GM23338 (cell line): ENCODE measurements at regions not wholly inside any gene's neighbourhood (a gene's known extent, or its start where the extent isn't known, plus 50 kb on each side); places are given as distances from the start of the nearest gene placed in this dataset.

ENCODE experiments used
- ATAC-seq: fragments of 200-7000 bp; cut with Tn5 transposase; 3 replicates; pipeline ENCODE4 v1.9.1; 2020
- DNase-seq: peaks from one replicate; pipeline ENCODE4 v3.0.0-alpha.2; 2015; ENCODE audit warnings: low spot score
- H2AFZ ChIP-seq: fragments of 200-600 bp; sonication (generic); 2 replicates; pipeline ENCODE4 v1.8.0; 2016; ENCODE audit warnings: antibody characterized with exemption, mild to moderate bottlenecking, moderate library complexity
- H3F3A ChIP-seq: fragments of 200-600 bp; sonication (generic); replicated peaks from 2 replicates; pipeline ENCODE4 v1.8.0; 2017; ENCODE audit warnings: antibody characterized with exemption, mixed run types, low read depth
- H3K27ac ChIP-seq: fragments of 200-600 bp; sonication (generic); 2 replicates; pipeline ENCODE4 v1.6.1; 2016; ENCODE audit warnings: low read depth
- H3K27me3 ChIP-seq: fragments of 200-600 bp; sonication (generic); 2 replicates; pipeline ENCODE4 v1.8.0; 2016; ENCODE audit warnings: mild to moderate bottlenecking, mixed run types, moderate library complexity; ENCODE audit not compliant: insufficient read depth
- H3K36me3 ChIP-seq: fragments of 200-600 bp; sonication (generic); 2 replicates; pipeline ENCODE4 v1.8.0; 2016; ENCODE audit warnings: mild to moderate bottlenecking; ENCODE audit not compliant: insufficient read depth
- H3K4me1 ChIP-seq: fragments of 200-600 bp; sonication (generic); 2 replicates; pipeline ENCODE4 v1.8.0; 2016; ENCODE audit warnings: mild to moderate bottlenecking, moderate library complexity; ENCODE audit not compliant: insufficient read depth
- H3K4me2 ChIP-seq: fragments of 200-600 bp; sonication (generic); 2 replicates; pipeline ENCODE4 v1.7.1; 2017; ENCODE audit warnings: mixed run types
- H3K4me3 ChIP-seq: fragments of 200-600 bp; sonication (generic); 2 replicates; pipeline ENCODE4 v1.6.1; 2016; ENCODE audit warnings: mixed run types
- H3K79me2 ChIP-seq: fragments of 200-600 bp; sonication (generic); replicated peaks from 2 replicates; pipeline ENCODE4 v1.8.0; 2017; ENCODE audit warnings: mild to moderate bottlenecking; ENCODE audit not compliant: insufficient read depth
- H3K9me2 ChIP-seq: fragments of 200-600 bp; sonication (generic); 2 replicates; pipeline ENCODE4 v1.8.0; 2017; ENCODE audit not compliant: insufficient read depth
- H4K20me1 ChIP-seq: fragments of 200-600 bp; sonication (generic); replicated peaks from 2 replicates; pipeline ENCODE4 v1.8.0; 2017; ENCODE audit warnings: mild to moderate bottlenecking; ENCODE audit not compliant: insufficient read depth
- H3K27ac Mint-ChIP-seq: 2 replicates; pipeline ENCODE4 v1.8.0; 2020; ENCODE audit warnings: inconsistent platforms, mild to moderate bottlenecking, moderate library complexity, mixed read lengths
- H3K27me3 Mint-ChIP-seq: 3 replicates; pipeline ENCODE4 v1.8.0; 2022; ENCODE audit warnings: low read depth, mild to moderate bottlenecking, moderate library complexity, mixed read lengths, inconsistent platforms; ENCODE audit not compliant: insufficient read depth, poor library complexity
- H3K36me3 Mint-ChIP-seq: 3 replicates; pipeline ENCODE4 v1.8.0; 2021; ENCODE audit warnings: low read depth, mild to moderate bottlenecking, inconsistent platforms, moderate library complexity, mixed read lengths
- H3K4me1 Mint-ChIP-seq: 3 replicates; pipeline ENCODE4 v1.8.0; 2020; ENCODE audit warnings: mild to moderate bottlenecking, inconsistent platforms, mixed read lengths
- H3K4me3 Mint-ChIP-seq: 3 replicates; pipeline ENCODE4 v1.8.0; 2021; ENCODE audit warnings: moderate library complexity, mild to moderate bottlenecking, inconsistent platforms, mixed read lengths
- H3K9me3 Mint-ChIP-seq: 3 replicates; pipeline ENCODE4 v1.8.0; 2020; ENCODE audit warnings: moderate library complexity, mild to moderate bottlenecking, inconsistent platforms, mixed read lengths
- CREB1 ChIP-seq: fragments of 250-450 bp; sonication (Bioruptor Pico); IDR thresholded peaks from 2 replicates; pipeline ENCODE4 v1.5.0; 2020; ENCODE audit warnings: low read depth, mild to moderate bottlenecking, moderate library complexity
- CTCF ChIP-seq, 2 experiments: fragments of 200-600 bp in 1 of 2; sonication (generic) in 1 of 2; conservative IDR thresholded peaks; 2 replicates each; pipeline versions ENCODE4 v1.5.1 to v1.6.1; 2016 to 2017; ENCODE audit warnings: antibody characterized with exemption in 2 of 2, low read depth in 2 of 2, mild to moderate bottlenecking in 2 of 2, moderate library complexity in 1 of 2
- ETS1 ChIP-seq: IDR thresholded peaks from 2 replicates; pipeline ENCODE4 v1.6.1; 2016; ENCODE audit warnings: antibody characterized with exemption
- EZH2 ChIP-seq: fragments of 200-600 bp; sonication (generic); IDR thresholded peaks from one replicate; pipeline ENCODE4 v1.8.0; 2017; ENCODE audit warnings: antibody characterized with exemption, mild to moderate bottlenecking, low read depth; ENCODE audit not compliant: unreplicated experiment
- EZH2phosphoT487 ChIP-seq: fragments of 200-600 bp; sonication (generic); IDR thresholded peaks from one replicate; pipeline ENCODE4 v1.8.1; 2018; ENCODE audit warnings: antibody characterized with exemption; ENCODE audit not compliant: unreplicated experiment
- JUNB ChIP-seq: IDR thresholded peaks from one replicate; pipeline ENCODE4 v1.6.1; 2016; ENCODE audit warnings: antibody characterized with exemption; ENCODE audit not compliant: unreplicated experiment
- NANOG ChIP-seq: IDR thresholded peaks from 2 replicates; pipeline ENCODE4 v1.6.1; 2016; ENCODE audit warnings: antibody characterized with exemption, borderline replicate concordance
- POLR2AphosphoS5 ChIP-seq: IDR thresholded peaks from 2 replicates; pipeline ENCODE4 v1.6.1; 2016; ENCODE audit warnings: antibody characterized with exemption, low read depth
- REST ChIP-seq: IDR thresholded peaks from one replicate; pipeline ENCODE4 v1.6.1; 2018; ENCODE audit warnings: antibody characterized with exemption; ENCODE audit not compliant: unreplicated experiment
- STAT1 ChIP-seq: IDR thresholded peaks from one replicate; pipeline ENCODE4 v1.6.1; 2016; ENCODE audit warnings: antibody characterized with exemption; ENCODE audit not compliant: unreplicated experiment
- ZNF114 ChIP-seq: fragments of 250-450 bp; sonication (Bioruptor Pico); IDR thresholded peaks from 2 replicates; pipeline ENCODE4 v1.5.0; 2020; ENCODE audit warnings: mild to moderate bottlenecking, moderate library complexity
- ZNF331 ChIP-seq: fragments of 250-450 bp; sonication (Bioruptor Pico); IDR thresholded peaks from 2 replicates; pipeline ENCODE4 v1.5.0; 2020; ENCODE audit warnings: low read depth, mild to moderate bottlenecking, moderate library complexity
- ZNF462 ChIP-seq: fragments of 250-450 bp; sonication (Bioruptor Pico); IDR thresholded peaks from 2 replicates; pipeline ENCODE4 v1.5.0; 2020; ENCODE audit warnings: mild to moderate bottlenecking, moderate library complexity

- Histone ChIP-seq H3K4me1 (peaks cover 7% of the 10 kb centered on the region; the same call in 1 of the 2 replicates), H2AFZ (no peak overlapping the region), H3F3A (no peaks in the 10 kb centered on the region), H3K27ac (no peak overlapping the region), H3K79me2 (no peaks in the 10 kb centered on the region), H3K4me3 (no peak overlapping the region), H3K4me2 (no peak overlapping the region), H4K20me1 (no peaks in the 10 kb centered on the region; the same call in 1 of the 2 replicates), H3K27me3 (no peaks in the 10 kb centered on the region), H3K9me2 (no peaks in the 10 kb centered on the region), H3K36me3 (no peaks in the 10 kb centered on the region)
- H3K36me3 Mint-ChIP-seq: peaks cover under 1% of the 10 kb centered on the region; the same call in 1 of the 3 replicates
- no peak for ATAC-seq
- no peak overlapping the region for H3K27ac Mint-ChIP-seq
- TF ChIP-seq CTCF (conservative IDR thresholded peaks at IDR 0.05; ENCODE audit: low read depth in 2 of 2) (no peak), REST (no peak), EZH2phosphoT487 (no peak), STAT1 (no peak), POLR2AphosphoS5 (no peak), JUNB (no peak), EZH2 (no peak), ZNF114 (CRISPR knock-in tag) (no peak), ZNF331 (no peak), CREB1 (CRISPR knock-in tag) (no peak), ETS1 (no peak), NANOG (no peak), ZNF462 (CRISPR knock-in tag) (no peak)
- peaks cover 7% of the 10 kb centered on the region for H3K4me1 Mint-ChIP-seq
- H3K9me3 Mint-ChIP-seq: peaks cover 9% of the 10 kb centered on the region
- H3K27me3 Mint-ChIP-seq: peaks cover 7% of the 10 kb centered on the region
- H3K4me3 Mint-ChIP-seq: no peak overlapping the region
- DNase-seq: no peak
These were observed 243.2 kb upstream of the GMDS start for GRCh38 chr6:2488578-2488977.
